PC-9 (cell line): ENCODE measurements at regions not wholly inside any gene's neighbourhood (a gene's known extent, or its start where the extent isn't known, plus 50 kb on each side); places are given as distances from the start of the nearest gene placed in this dataset.

Experiments
- BruUV-seq: library from RNA; stranded (reverse); fragments of 400-500 nt; replicated peaks from 2 replicates; lab custom pipeline; 2021; lab: Mats Ljungman, UMichigan
- CTCF ChIA-PET: fragments of 300-600 bp; sonication (Branson Sonifier 250); formaldehyde crosslinking; loops from one replicate; lab custom pipeline; 2022; ENCODE audit warnings: antibody characterized with exemption; lab: Charles Lee
- POLR2A ChIA-PET: fragments of 300-600 bp; sonication (Branson Sonifier 250); formaldehyde crosslinking; loops from one replicate; lab custom pipeline; 2022; ENCODE audit warnings: antibody characterized with exemption; ENCODE audit not compliant: unreplicated experiment; lab: Charles Lee
- DNase-seq, 2 experiments: peaks; one replicate each; pipeline versions ENCODE4 v3.0.0 to v3.0.0-alpha.2; 2015 to 2022; ENCODE audit warnings: mixed read lengths in 1 of 2
- H2AFZ ChIP-seq: fragments of 200-600 bp; sonication (generic); 2 replicates; pipeline ENCODE4 v1.8.1; 2017; ENCODE audit warnings: antibody characterized with exemption
- H3F3A ChIP-seq: fragments of 200-600 bp; sonication (generic); 2 replicates; pipeline ENCODE4 v1.8.1; 2017; ENCODE audit warnings: antibody characterized with exemption, mild to moderate bottlenecking, low read depth; ENCODE audit not compliant: insufficient read depth
- H3K27ac ChIP-seq: fragments of 200-600 bp; sonication (generic); 2 replicates; pipeline ENCODE4 v1.6.1; 2016; ENCODE audit warnings: mixed run types
- H3K27me3 ChIP-seq: fragments of 200-600 bp; sonication (generic); 2 replicates; pipeline ENCODE4 v1.6.1; 2016; ENCODE audit warnings: low read depth, mixed run types; ENCODE audit not compliant: insufficient read depth
- H3K36me3 ChIP-seq: fragments of 200-600 bp; sonication (generic); 2 replicates; pipeline ENCODE4 v1.6.1; 2016; ENCODE audit warnings: low read depth, mixed run types
- H3K4me1 ChIP-seq: fragments of 200-600 bp; sonication (generic); replicated peaks from 2 replicates; pipeline ENCODE4 v1.6.1; 2016; ENCODE audit warnings: mixed run types; ENCODE audit not compliant: insufficient read depth
- H3K4me2 ChIP-seq: fragments of 200-600 bp; sonication (generic); 2 replicates; pipeline ENCODE4 v1.6.1; 2017; ENCODE audit warnings: mixed run types
- H3K4me3 ChIP-seq: fragments of 200-600 bp; sonication (generic); 2 replicates; pipeline ENCODE4 v1.6.1; 2016; ENCODE audit warnings: mixed run types
- H3K79me2 ChIP-seq: fragments of 200-600 bp; sonication (generic); 2 replicates; pipeline ENCODE4 v1.6.1; 2017; ENCODE audit warnings: low read depth, mixed run types
- H3K9me2 ChIP-seq: fragments of 200-600 bp; sonication (generic); 2 replicates; pipeline ENCODE4 v1.8.1; 2017; ENCODE audit warnings: mild to moderate bottlenecking; ENCODE audit not compliant: insufficient read depth
- H3K9me3 ChIP-seq: fragments of 200-600 bp; sonication (generic); 2 replicates; pipeline ENCODE4 v1.8.1; 2016; ENCODE audit warnings: low read depth; ENCODE audit not compliant: insufficient read depth
- H4K20me1 ChIP-seq: fragments of 200-600 bp; sonication (generic); 2 replicates; pipeline ENCODE4 v1.8.1; 2017; ENCODE audit not compliant: insufficient read depth
- CTCF ChIP-seq: fragments of 200-600 bp; sonication (generic); conservative IDR thresholded peaks from 2 replicates; pipeline ENCODE4 v1.6.1; 2017; ENCODE audit warnings: mixed run types, antibody characterized with exemption, mild to moderate bottlenecking, moderate library complexity
- EZH2 ChIP-seq: fragments of 200-600 bp; sonication (generic); IDR thresholded peaks from 2 replicates; pipeline ENCODE4 v1.8.0; 2017; ENCODE audit warnings: antibody characterized with exemption, low read depth
- intact Hi-C: fragments of 100-400 bp; cut with micrococcal nuclease; formaldehyde crosslinking; loops from one replicate; pipeline ENCODE4 v1.10.0; 2022; ENCODE audit not compliant: unreplicated experiment

- Histone ChIP-seq H2AFZ (no peak overlapping the region), H3K9me2 (no peaks in the 10 kb centered on the region), H3K4me1 (0 out of 2 replicates have a peak, but pooled peaks cover 3% of the 10 kb centered on the region), H3K79me2 (no peaks in the 10 kb centered on the region), H4K20me1 (no peaks in the 10 kb centered on the region), H3K4me3 (no peak overlapping the region), H3F3A (no peaks in the 10 kb centered on the region), H3K36me3 (no peaks in the 10 kb centered on the region), H3K4me2 (no peak overlapping the region), H3K27ac (no peak overlapping the region), H3K27me3 (no peaks in the 10 kb centered on the region), H3K9me3 (peaks cover 9% of the 10 kb centered on the region)
- ChIA-PET CTCF (no interaction called here), POLR2A (no interaction called here)
- TF ChIP-seq CTCF (no peak), EZH2 (no peak)
- DNase-seq, result no peak
- intact Hi-C loops, result no loop called here
- BruUV-seq, result no TSS peak
These were observed 416.3 kb upstream of the ATP2B1 start for GRCh38 chr12:90124914-90125313.

DNA sequence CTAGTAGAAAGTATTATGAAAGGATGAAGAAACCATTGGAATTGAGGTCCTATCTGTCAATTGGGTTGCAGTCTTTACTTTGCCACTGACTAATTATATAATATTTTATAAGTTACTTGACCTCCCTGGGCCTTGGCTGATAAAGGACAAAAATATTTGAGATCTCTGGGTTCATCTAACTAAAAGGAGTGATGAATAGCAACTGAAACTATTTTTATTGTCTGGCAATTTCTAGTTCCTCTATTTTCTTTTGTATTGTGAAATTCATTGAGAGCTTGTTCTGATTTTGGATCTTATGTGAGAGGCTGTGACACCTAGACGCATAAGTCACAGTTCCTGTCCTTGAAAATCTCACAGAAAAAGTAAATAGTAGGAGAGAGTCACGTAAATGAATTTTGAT lies 415.7 kb upstream of the ATP2B1 start:
- TF ChIP-seq EZH2, result no peak
- TF ChIP-seq CTCF, result no peak
- ChIA-PET CTCF (no interaction called here), POLR2A (no interaction called here)
- H3F3A ChIP-seq, result no peaks in the 10 kb centered on the region
- H2AFZ ChIP-seq, result no peak overlapping the region
- H3K79me2 ChIP-seq, result no peaks in the 10 kb centered on the region
- no peaks in the 10 kb centered on the region for H4K20me1 ChIP-seq
- intact Hi-C loops, result no loop called here
- H3K4me3 ChIP-seq, result no peak overlapping the region
- 0 out of 2 replicates have a peak, but pooled peaks cover 2% of the 10 kb centered on the region for H3K4me1 ChIP-seq
- no peaks in the 10 kb centered on the region for H3K9me2 ChIP-seq
- H3K27ac ChIP-seq, result no peak overlapping the region
- peaks cover 15% of the 10 kb centered on the region for H3K9me3 ChIP-seq
- no peaks in the 10 kb centered on the region for H3K36me3 ChIP-seq
- no peaks in the 10 kb centered on the region for H3K27me3 ChIP-seq
- DNase-seq, result no peak
- no peak overlapping the region for H3K4me2 ChIP-seq
- BruUV-seq, result no TSS peak

DNA sequence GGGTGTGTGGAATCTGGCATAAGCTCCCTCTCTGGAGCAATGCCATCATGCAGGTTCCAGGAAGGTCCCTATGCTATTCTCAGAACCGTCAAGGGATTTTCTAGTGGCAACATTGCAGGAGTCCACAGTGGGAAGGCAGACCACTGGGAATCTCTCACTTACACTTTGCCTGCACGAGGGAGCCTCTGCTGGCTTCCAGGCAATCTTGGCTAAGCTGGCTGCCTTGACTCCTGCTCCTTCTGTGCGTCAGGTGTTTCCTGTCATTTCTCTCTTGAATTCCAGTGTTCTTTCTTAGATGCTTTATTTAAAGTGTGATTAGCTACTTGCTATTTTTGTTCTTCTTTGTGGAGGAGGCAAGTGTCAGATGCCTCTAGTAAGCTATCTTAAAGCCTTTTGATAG lies 414.0 kb upstream of the ATP2B1 start:
- Histone ChIP-seq H3K36me3 (no peaks in the 10 kb centered on the region), H3K9me2 (no peaks in the 10 kb centered on the region), H3K9me3 (peaks cover 15% of the 10 kb centered on the region), H4K20me1 (no peaks in the 10 kb centered on the region), H3K27me3 (no peaks in the 10 kb centered on the region), H2AFZ (no peak overlapping the region), H3F3A (no peaks in the 10 kb centered on the region), H3K79me2 (no peaks in the 10 kb centered on the region), H3K4me1 (no peaks in the 10 kb centered on the region), H3K27ac (no peak overlapping the region), H3K4me3 (no peak overlapping the region), H3K4me2 (no peak overlapping the region)
- intact Hi-C loops, result no loop called here
- POLR2A ChIA-PET, result no interaction called here
- no TSS peak for BruUV-seq
- CTCF ChIA-PET, result no interaction called here
- no peak for TF ChIP-seq EZH2
- no peak for TF ChIP-seq CTCF
- DNase-seq, result no peak
